Transverse colon (tissue), 4 donors: ENCODE measurements at regions not wholly inside any gene's neighbourhood (a gene's known extent, or its start where the extent isn't known, plus 50 kb on each side); places are given as distances from the start of the nearest gene placed in this dataset.

Experiments
- DNase-seq: peaks from one replicate; pipeline ENCODE4 v3.0.0-alpha.2; 2019
- H3K27ac ChIP-seq, 4 donors: fragments of 200-600 bp; sonication (generic); 2 replicates each; pipeline ENCODE4 v1.5.1; 2016 to 2018; ENCODE audit warnings: inconsistent platforms in 4 of 4
- H3K27me3 ChIP-seq: fragments of 200-600 bp; sonication (generic); 2 replicates; pipeline ENCODE4 v1.5.1; 2017; ENCODE audit warnings: inconsistent platforms
- H3K36me3 ChIP-seq, 4 donors: fragments of 200-600 bp; sonication (generic); 2 replicates each; pipeline ENCODE4 v1.5.1; 2017 to 2019; ENCODE audit warnings: inconsistent platforms in 4 of 4
- H3K4me1 ChIP-seq, 4 donors: fragments of 200-600 bp; sonication (generic); 2 replicates each; pipeline ENCODE4 v1.5.1; 2017 to 2020; ENCODE audit warnings: inconsistent platforms in 4 of 4
- H3K4me3 ChIP-seq, 4 donors: fragments of 200-600 bp; sonication (generic); 1 replicate in 1 of 4; 2 replicates in 3 of 4; pipeline versions ENCODE4 v1.5.1 to v1.6.1; 2017 to 2019; ENCODE audit warnings: inconsistent platforms in 4 of 4
- H3K9me3 ChIP-seq, 2 donors: fragments of 200-600 bp; sonication (generic); 2 replicates each; pipeline ENCODE4 v1.5.1; 2017 to 2019; ENCODE audit warnings: inconsistent platforms in 2 of 2
- CTCF ChIP-seq, 5 experiments: fragments of 200-600 bp in 3 of 5; fragments of 450-650 bp in 2 of 5; sonication (generic) in 3 of 5; IDR thresholded peaks; 1 replicate in 2 of 5; 2 replicates in 3 of 5; pipeline ENCODE4 v1.5.1; 2016 to 2017; ENCODE audit warnings: antibody characterized with exemption in 5 of 5, inconsistent platforms in 3 of 5, mild to moderate bottlenecking in 2 of 5, moderate library complexity in 1 of 5
- EP300 ChIP-seq: sonication (generic); formaldehyde crosslinking; IDR thresholded peaks from one replicate; pipeline ENCODE4 v1.6.1; 2017; ENCODE audit warnings: antibody characterized with exemption, low read depth
- POLR2A ChIP-seq: fragments of 450-650 bp; IDR thresholded peaks from one replicate; pipeline ENCODE4 v1.6.1; 2016; ENCODE audit warnings: antibody characterized with exemption, mild to moderate bottlenecking, moderate library complexity
- POLR2AphosphoS5 ChIP-seq, 3 donors: sonication (generic); formaldehyde crosslinking; IDR thresholded peaks; one replicate each; pipeline ENCODE4 v1.6.1; 2016; ENCODE audit warnings: antibody characterized with exemption in 3 of 3
- WGBS, 2 donors: methylation state at CpG; one replicate each; pipeline ENCODE4 v1.1.5; 2018; ENCODE audit warnings: low coverage in 1 of 2; 5-methylcytosine and 5-hydroxymethylcytosine counted together
- in situ Hi-C, 4 donors: fragments of 200-750 bp; cut with MboI; loops; one replicate each; pipeline versions ENCODE4 v1.15.0 to v1.15.1; 2017; ENCODE audit warnings: low sequenced_read_pairs in 3 of 4, low pct_ligation_motif_present in 1 of 4, low pct_unique_long_range_greater_than_20kb in 1 of 4
- intact Hi-C: fragments of 100-400 bp; cut with DNase I; formaldehyde crosslinking; loops from one replicate; pipeline ENCODE4 v1.15.1; 2023; ENCODE audit warnings: low total_unique reads

GRCh38 chr18:30545393-30545792, 497.1 kb downstream of the DSC3 start:
- Histone ChIP-seq H3K36me3 (no peaks in the 10 kb centered on the region), H3K4me1 (no peaks in the 10 kb centered on the region), H3K27me3 (no peaks in the 10 kb centered on the region), H3K4me3 (no peak overlapping the region), H3K27ac (no peak overlapping the region), H3K9me3 (no peaks in the 10 kb centered on the region)
- 71 to 89% methylated on average over 1 to 4 of the region's 4 CpGs for WGBS, 2 donors
- DNase-seq, result no peak
- no peak for TF ChIP-seq EP300
- no peak for TF ChIP-seq CTCF (IDR thresholded peaks at IDR 0.05)
- no peak for TF ChIP-seq POLR2A
- no peak for TF ChIP-seq POLR2AphosphoS5 (IDR thresholded peaks at IDR 0.05)
- intact Hi-C loops, result no loop called here
- in situ Hi-C loops, result no loop called here

- no peaks in the 10 kb centered on the region for H3K4me1 ChIP-seq
- intact Hi-C loops, result no loop called here
- in situ Hi-C loops, result no loop called here
- DNase-seq, result no peak
- no peak overlapping the region for H3K4me3 ChIP-seq
- H3K36me3 ChIP-seq, result no peaks in the 10 kb centered on the region
- WGBS, 2 donors, result 89 to 90% methylated on average over 2 of the region's 2 CpGs
- no peak overlapping the region for H3K27ac ChIP-seq
- no peak for TF ChIP-seq POLR2A
- TF ChIP-seq CTCF (IDR thresholded peaks at IDR 0.05), result no peak
- TF ChIP-seq POLR2AphosphoS5 (IDR thresholded peaks at IDR 0.05), result no peak
- H3K27me3 ChIP-seq, result no peaks in the 10 kb centered on the region
- no peaks in the 10 kb centered on the region for H3K9me3 ChIP-seq
These were observed 498.4 kb downstream of the DSC3 start for GRCh38 chr18:30544141-30544540.

DNA sequence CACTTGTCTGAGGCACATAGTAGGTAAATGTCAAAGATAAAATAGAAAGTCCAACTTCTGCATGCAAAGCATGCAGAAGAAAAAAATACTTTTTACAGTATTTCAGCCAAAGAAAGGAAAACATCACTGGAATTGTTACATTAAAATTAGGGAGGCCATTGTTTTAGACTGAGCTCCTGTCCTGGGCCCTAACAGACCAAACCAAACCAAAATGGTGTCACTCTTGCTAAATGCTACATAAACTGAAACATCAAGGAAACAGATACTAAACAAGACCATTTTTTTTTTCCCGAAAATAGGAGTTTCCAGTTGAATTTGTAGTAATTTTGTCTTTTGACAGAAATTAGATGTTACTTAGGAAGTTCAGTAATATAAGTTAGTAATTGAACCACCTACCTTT, 508.8 kb downstream of the DSC3 start:
- Histone ChIP-seq H3K36me3 (no peaks in the 10 kb centered on the region), H3K4me1 (no peaks in the 10 kb centered on the region), H3K9me3 (no peaks in the 10 kb centered on the region), H3K4me3 (no peak overlapping the region), H3K27ac (no peak overlapping the region), H3K27me3 (no peaks in the 10 kb centered on the region)
- 63 to 79% methylated on average over 1 of the region's 1 CpG for WGBS, 2 donors
- intact Hi-C loops (no loop called here), in situ Hi-C loops (no loop called here)
- TF ChIP-seq POLR2AphosphoS5 (IDR thresholded peaks at IDR 0.05), result no peak
- no peak for TF ChIP-seq EP300
- no peak for TF ChIP-seq CTCF (IDR thresholded peaks at IDR 0.05)
- no peak for TF ChIP-seq POLR2A
- DNase-seq, result no peak

GRCh38 chr18:30527917-30528316, 514.6 kb downstream of the DSC3 start:
- WGBS, 2 donors, result 80 to 95% methylated on average over 1 of the region's 1 CpG
- Histone ChIP-seq H3K9me3 (no peaks in the 10 kb centered on the region), H3K27ac (no peak overlapping the region), H3K27me3 (no peaks in the 10 kb centered on the region), H3K4me1 (no peaks in the 10 kb centered on the region), H3K4me3 (no peak overlapping the region), H3K36me3 (no peaks in the 10 kb centered on the region)
- intact Hi-C loops, result no loop called here
- DNase-seq, result no peak
- TF ChIP-seq EP300 (no peak), POLR2AphosphoS5 (IDR thresholded peaks at IDR 0.05) (no peak), POLR2A (no peak), CTCF (IDR thresholded peaks at IDR 0.05) (no peak)
- in situ Hi-C loops, result no loop called here
